A549 (cell line): ENCODE measurements at regions not wholly inside any gene's neighbourhood (a gene's known extent, or its start where the extent isn't known, plus 50 kb on each side); places are given as distances from the start of the nearest gene placed in this dataset.

Experiments
- CTCF ChIP-seq: fragments of >200 bp; sonication (Bioruptor Twin); formaldehyde crosslinking; IDR thresholded peaks from 3 replicates; pipeline ENCODE4 v1.5.1; 2016
- EP300 ChIP-seq, 2 experiments: fragments of >200 bp; sonication (Bioruptor Twin); formaldehyde crosslinking; IDR thresholded peaks; 2 replicates in 1 of 2; 3 replicates in 1 of 2; pipeline ENCODE4 v1.6.1; 2016 to 2017
- HDAC2 ChIP-seq: fragments of 200-600 bp; sonication (generic); IDR thresholded peaks from 2 replicates; pipeline ENCODE4 v1.6.1; 2016
- JUNB ChIP-seq: fragments of >200 bp; sonication (Bioruptor Twin); formaldehyde crosslinking; IDR thresholded peaks from 2 replicates; pipeline ENCODE4 v1.6.1; 2016
- POLR2A ChIP-seq: IDR thresholded peaks from 2 replicates; pipeline ENCODE4 v1.6.1; 2012; ENCODE audit warnings: mild to moderate bottlenecking, low read length
- RCOR1 ChIP-seq: fragments of 150-350 bp; IDR thresholded peaks from 2 replicates; pipeline ENCODE4 v1.6.1; 2014; ENCODE audit warnings: antibody characterized with exemption, low read length, low read depth
- REST ChIP-seq: fragments of 200-600 bp; sonication (generic); IDR thresholded peaks from 2 replicates; pipeline ENCODE4 v1.6.1; 2016; ENCODE audit warnings: antibody characterized with exemption, mild to moderate bottlenecking, moderate library complexity
- ZFP36 ChIP-seq: fragments of 450-650 bp; IDR thresholded peaks from 2 replicates; pipeline ENCODE4 v1.6.1; 2014; ENCODE audit warnings: borderline replicate concordance; ENCODE audit not compliant: partially characterized antibody

- TF ChIP-seq REST: no peak
- no peak for TF ChIP-seq POLR2A
- no peak for TF ChIP-seq ZFP36
- no peak for TF ChIP-seq CTCF
- TF ChIP-seq JUNB: no peak
- TF ChIP-seq EP300 (IDR thresholded peaks at IDR 0.05): no peak
- TF ChIP-seq RCOR1: no peak
- TF ChIP-seq HDAC2: no peak
Measured at GRCh38 chr13:77829963-77830362, 88.7 kb downstream of the EDNRB start.
